HCT116 (cell line): ENCODE measurements at regions not wholly inside any gene's neighbourhood (a gene's known extent, or its start where the extent isn't known, plus 50 kb on each side); places are given as distances from the start of the nearest gene placed in this dataset.

ENCODE experiments used
- ATAC-seq: fragments of 200-7000 bp; cut with Tn5 transposase; 2 replicates; pipeline ENCODE4 v1.9.1; 2020; ENCODE audit warnings: mild to moderate bottlenecking, moderate library complexity
- BruUV-seq: library from RNA; stranded (reverse); fragments of 400-500 nt; replicated peaks from 2 replicates; lab custom pipeline; 2021; lab: Mats Ljungman, UMichigan
- CTCF ChIA-PET: fragments of 300-600 bp; sonication (Branson Sonifier 250); formaldehyde crosslinking; loops from one replicate; lab custom pipeline; 2021; ENCODE audit warnings: antibody characterized with exemption; lab: Charles Lee
- POLR2A ChIA-PET: fragments of 300-600, 350-600 bp; sonication (Branson Sonifier 250); formaldehyde crosslinking; loops from one replicate; lab custom pipeline; 2021; ENCODE audit warnings: antibody characterized with exemption; lab: Charles Lee
- RAD21 ChIA-PET, 2 experiments: fragments of 300-600 bp; sonication (Branson Sonifier 250); formaldehyde crosslinking; loops; one replicate each; lab custom pipeline; 2023; ENCODE audit warnings: low total read pairs in 2 of 2; ENCODE audit not compliant: uncharacterized antibody in 2 of 2, unreplicated experiment in 2 of 2, low non-redundant PET in 1 of 2; lab: Charles Lee
- DNase-seq: peaks from one replicate; pipeline ENCODE4 v3.0.0-alpha.2; 2010; ENCODE audit warnings: low read depth, low spot score
- H2AFZ ChIP-seq: fragments of 200-600 bp; shearing (Covaris generic), sonication (generic); 2 replicates; pipeline ENCODE4 v1.6.1; 2017; ENCODE audit warnings: low read depth, mixed run types, mixed read lengths, antibody characterized with exemption, low read length; ENCODE audit not compliant: poor library complexity, severe bottlenecking
- H3K27ac ChIP-seq: 2 replicates; pipeline ENCODE4 v1.5.1; 2012; ENCODE audit warnings: low read depth, low read length
- H3K27me3 ChIP-seq: fragments of 200-600 bp; sonication (generic); 2 replicates; pipeline ENCODE4 v1.6.1; 2016; ENCODE audit warnings: mixed run types, low read length, mixed read lengths; ENCODE audit not compliant: insufficient read depth
- H3K36me3 ChIP-seq, 2 experiments: fragments of 200-500 bp in 1 of 2; fragments of 200-600 bp in 1 of 2; sonication (Bioruptor generic) in 1 of 2; sonication (generic) in 1 of 2; 2 replicates each; pipeline versions ENCODE4 v1.5.1 to v1.6.1; 2014 to 2016; ENCODE audit warnings: low read length in 2 of 2, inconsistent platforms in 1 of 2, mixed read lengths in 1 of 2, mixed run types in 1 of 2; ENCODE audit not compliant: insufficient read depth in 2 of 2, control insufficient read depth in 1 of 2
- H3K4me1 ChIP-seq, 2 experiments: fragments of 200-600 bp in 1 of 2; sonication (generic) in 1 of 2; 2 replicates each; pipeline versions ENCODE4 v1.5.1 to v1.6.1; 2012 to 2017; ENCODE audit warnings: low read length in 2 of 2, inconsistent platforms in 1 of 2, mild to moderate bottlenecking in 1 of 2, mixed read lengths in 1 of 2, mixed run types in 1 of 2, moderate library complexity in 1 of 2; ENCODE audit not compliant: insufficient read depth in 2 of 2, control insufficient read depth in 1 of 2
- H3K4me2 ChIP-seq: fragments of 200-600 bp; sonication (generic); 2 replicates; pipeline ENCODE4 v1.6.1; 2017; ENCODE audit warnings: mixed run types, low read length, mixed read lengths
- H3K4me3 ChIP-seq, 2 experiments: fragments of 200-600 bp in 1 of 2; sonication (generic) in 1 of 2; replicated peaks in 1 of 2; 2 replicates each; pipeline ENCODE4 v1.5.1; 2011 to 2016; ENCODE audit warnings: low read length in 2 of 2, control low read depth in 1 of 2, low read depth in 1 of 2, mild to moderate bottlenecking in 1 of 2, mixed read lengths in 1 of 2, mixed run types in 1 of 2
- H3K79me2 ChIP-seq: fragments of 200-600 bp; sonication (generic); 2 replicates; pipeline ENCODE4 v1.6.1; 2017; ENCODE audit warnings: mild to moderate bottlenecking, mixed run types, low read length, moderate library complexity, mixed read lengths; ENCODE audit not compliant: insufficient read depth
- H3K9ac ChIP-seq: fragments of 200-600 bp; sonication (generic); 2 replicates; pipeline ENCODE4 v1.6.1; 2016; ENCODE audit warnings: low read length, mixed read lengths
- H3K9me2 ChIP-seq: fragments of 200-600 bp; sonication (generic), shearing (Covaris generic); 2 replicates; pipeline ENCODE4 v1.6.1; 2017; ENCODE audit warnings: mixed run types, mild to moderate bottlenecking, moderate library complexity; ENCODE audit not compliant: insufficient read depth
- H3K9me3 ChIP-seq, 2 experiments: fragments of 200-500 bp in 1 of 2; fragments of 200-600 bp in 1 of 2; sonication (Bioruptor generic) in 1 of 2; sonication (generic) in 1 of 2; 2 replicates each; pipeline ENCODE4 v1.6.1; 2014 to 2017; ENCODE audit warnings: low read length in 2 of 2, mixed read lengths in 2 of 2, inconsistent platforms in 1 of 2, low read depth in 1 of 2, mild to moderate bottlenecking in 1 of 2, mixed run types in 1 of 2, moderate library complexity in 1 of 2; ENCODE audit not compliant: control insufficient read depth in 1 of 2, insufficient read depth in 1 of 2
- H4K20me1 ChIP-seq: fragments of 200-600 bp; sonication (generic), shearing (Covaris generic); 2 replicates; pipeline ENCODE4 v1.6.1; 2017; ENCODE audit warnings: mixed run types, mild to moderate bottlenecking, moderate library complexity; ENCODE audit not compliant: insufficient read depth
- CEBPB ChIP-seq: IDR thresholded peaks from 2 replicates; pipeline ENCODE4 v1.6.1; 2012; ENCODE audit warnings: low read depth
- JUND ChIP-seq: IDR thresholded peaks from 2 replicates; pipeline ENCODE4 v1.6.1; 2012
- RAD21 ChIP-seq: IDR thresholded peaks from 2 replicates; pipeline ENCODE4 v1.6.1; 2012; ENCODE audit warnings: low read depth, mild to moderate bottlenecking
- SRF ChIP-seq: IDR thresholded peaks from 2 replicates; pipeline ENCODE4 v1.6.1; 2012; ENCODE audit warnings: low read depth
- YY1 ChIP-seq: IDR thresholded peaks from 2 replicates; pipeline ENCODE4 v1.6.1; 2011; ENCODE audit warnings: low read length, low read depth, moderate library complexity, mild to moderate bottlenecking; ENCODE audit not compliant: insufficient replicate concordance; ENCODE audit errors: extremely low read depth
- ZFX ChIP-seq: fragments of 450-650 bp; IDR thresholded peaks from 2 replicates; pipeline ENCODE4 v1.6.1; 2017
- ZNF274 ChIP-seq: fragments of 200-500 bp; sonication (Bioruptor generic); IDR thresholded peaks from 2 replicates; pipeline ENCODE4 v1.6.1; 2014; ENCODE audit warnings: mild to moderate bottlenecking, low read depth, low read length, inconsistent platforms
- intact Hi-C: fragments of 100-400 bp; cut with micrococcal nuclease; formaldehyde crosslinking; loops from 2 replicates; pipeline ENCODE4 v1.10.0; 2022
- TF ChIP-seq, protein P1 (sequence below): IDR thresholded peaks from 2 replicates; pipeline ENCODE4 v1.6.1; 2011; ENCODE audit warnings: mild to moderate bottlenecking, low read length, moderate library complexity; ENCODE audit not compliant: insufficient replicate concordance; ENCODE audit errors: extremely low read depth

DNA sequence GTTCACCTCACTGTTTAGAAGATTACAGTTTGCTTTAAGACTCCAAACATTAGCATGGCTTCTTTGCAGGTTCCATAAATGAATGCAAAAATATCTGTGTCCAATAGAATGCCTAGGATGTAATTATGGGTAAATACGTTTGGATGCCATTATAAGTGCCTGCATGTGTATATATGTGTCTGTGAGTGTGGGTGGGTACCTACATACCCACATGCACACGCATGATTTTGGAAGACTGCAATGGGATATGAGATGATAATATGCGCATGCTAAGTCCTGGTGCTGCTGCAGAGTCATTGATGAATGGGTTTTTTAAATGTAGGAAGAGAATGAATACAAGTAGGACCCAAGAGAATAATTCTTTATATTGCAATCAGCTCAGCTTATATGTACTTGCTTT is 406.4 kb downstream of the ZSWIM6 start:
- ATAC-seq: no peak
- peaks cover 17% of the 10 kb centered on the region; the same call in 1 of the 2 replicates for H3K27me3 ChIP-seq
- no TSS peak for BruUV-seq
- H3K79me2 ChIP-seq: no peaks in the 10 kb centered on the region
- no peak for DNase-seq
- no peak overlapping the region for H3K4me3 ChIP-seq
- H3K36me3 ChIP-seq: no peaks in the 10 kb centered on the region
- H2AFZ ChIP-seq: no peak overlapping the region
- H3K27ac ChIP-seq: no peak overlapping the region
- TF ChIP-seq ZFX: no peak
- no peak for TF ChIP-seq YY1
- no peak for TF ChIP-seq JUND
- TF ChIP-seq CEBPB: no peak
- TF ChIP-seq RAD21: no peak
- TF ChIP-seq SRF: no peak
- TF ChIP-seq ZNF274: no peak
- TF ChIP-seq, protein P1, sequence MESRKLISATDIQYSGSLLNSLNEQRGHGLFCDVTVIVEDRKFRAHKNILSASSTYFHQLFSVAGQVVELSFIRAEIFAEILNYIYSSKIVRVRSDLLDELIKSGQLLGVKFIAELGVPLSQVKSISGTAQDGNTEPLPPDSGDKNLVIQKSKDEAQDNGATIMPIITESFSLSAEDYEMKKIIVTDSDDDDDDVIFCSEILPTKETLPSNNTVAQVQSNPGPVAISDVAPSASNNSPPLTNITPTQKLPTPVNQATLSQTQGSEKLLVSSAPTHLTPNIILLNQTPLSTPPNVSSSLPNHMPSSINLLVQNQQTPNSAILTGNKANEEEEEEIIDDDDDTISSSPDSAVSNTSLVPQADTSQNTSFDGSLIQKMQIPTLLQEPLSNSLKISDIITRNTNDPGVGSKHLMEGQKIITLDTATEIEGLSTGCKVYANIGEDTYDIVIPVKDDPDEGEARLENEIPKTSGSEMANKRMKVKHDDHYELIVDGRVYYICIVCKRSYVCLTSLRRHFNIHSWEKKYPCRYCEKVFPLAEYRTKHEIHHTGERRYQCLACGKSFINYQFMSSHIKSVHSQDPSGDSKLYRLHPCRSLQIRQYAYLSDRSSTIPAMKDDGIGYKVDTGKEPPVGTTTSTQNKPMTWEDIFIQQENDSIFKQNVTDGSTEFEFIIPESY: no peak
- no peaks in the 10 kb centered on the region for H4K20me1 ChIP-seq
- intact Hi-C loops: no loop called here
- H3K4me1 ChIP-seq: no peaks in the 10 kb centered on the region
- H3K4me2 ChIP-seq: no peak overlapping the region
- RAD21 ChIA-PET: no interaction called here
- no peak overlapping the region for H3K9ac ChIP-seq
- no peaks in the 10 kb centered on the region for H3K9me2 ChIP-seq
- POLR2A ChIA-PET: no interaction called here
- H3K9me3 ChIP-seq: no peaks in the 10 kb centered on the region
- CTCF ChIA-PET: no interaction called here
